ENCODE measurements at regions not wholly inside any gene's neighbourhood (a gene's known extent, or its start where the extent isn't known, plus 50 kb on each side); places are given as distances from the start of the nearest gene placed in this dataset.

DNA sequence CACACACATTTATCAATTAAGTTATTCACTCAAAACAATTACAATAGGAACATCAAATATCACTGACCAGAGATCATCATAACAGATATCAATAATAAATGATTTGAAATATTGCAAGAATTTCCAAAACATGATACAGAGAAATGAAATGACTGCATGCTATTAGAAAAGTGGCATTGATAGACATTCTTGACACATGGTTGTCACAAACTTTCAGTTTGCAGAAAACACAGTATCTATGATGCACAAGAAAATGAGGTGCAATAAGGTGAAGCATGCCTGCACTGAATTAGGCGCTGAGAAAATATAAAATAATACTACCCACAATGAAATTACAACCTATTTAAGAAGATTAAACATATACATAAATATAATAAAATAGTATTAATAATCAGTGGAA is 198.0 kb upstream of the SYT1 start:
- no peaks in the 10 kb centered on the region for H3K4me1 ChIP-seq
- H3K27me3 ChIP-seq: no peaks in the 10 kb centered on the region
- H4K20me1 ChIP-seq: no peaks in the 10 kb centered on the region
- TF ChIP-seq Cebpa-rat (IDR thresholded peaks at IDR 0.05): no peak
- no peaks in the 10 kb centered on the region for H3K9me3 ChIP-seq
- H3K36me3 ChIP-seq: no peaks in the 10 kb centered on the region
- no peak overlapping the region for H3K9ac ChIP-seq
- no peak overlapping the region for H3K27ac ChIP-seq
- no peak overlapping the region for H3K4me2 ChIP-seq
- H3K4me3 ChIP-seq: no peak overlapping the region

DNA sequence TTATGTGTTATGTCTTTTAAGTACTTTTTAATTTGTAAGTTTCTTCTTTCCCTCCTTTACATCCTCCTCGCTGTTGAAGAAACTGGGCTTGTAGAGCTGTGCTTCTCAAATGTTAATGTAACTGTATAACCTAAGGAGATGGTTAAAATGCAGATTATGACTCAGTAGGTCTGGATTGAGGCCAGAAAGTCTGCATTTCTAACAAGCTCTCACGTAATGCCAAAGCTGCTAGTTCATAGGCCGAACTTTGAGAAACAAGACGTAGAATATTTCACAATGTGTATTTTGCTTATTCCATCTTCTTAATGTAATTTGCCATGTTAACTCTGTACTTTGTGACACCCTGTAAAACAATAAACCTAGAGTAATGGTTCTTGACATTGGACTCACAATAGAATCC is 193.3 kb upstream of the SYT1 start:
- Histone ChIP-seq H3K4me2 (no peak overlapping the region), H4K20me1 (no peaks in the 10 kb centered on the region), H3K9ac (no peak overlapping the region), H3K27me3 (no peaks in the 10 kb centered on the region), H3K4me1 (no peaks in the 10 kb centered on the region), H3K36me3 (no peaks in the 10 kb centered on the region), H3K9me3 (no peaks in the 10 kb centered on the region), H3K27ac (no peak overlapping the region), H3K4me3 (no peak overlapping the region)
- TF ChIP-seq Cebpa-rat (IDR thresholded peaks at IDR 0.05): no peak

DNA sequence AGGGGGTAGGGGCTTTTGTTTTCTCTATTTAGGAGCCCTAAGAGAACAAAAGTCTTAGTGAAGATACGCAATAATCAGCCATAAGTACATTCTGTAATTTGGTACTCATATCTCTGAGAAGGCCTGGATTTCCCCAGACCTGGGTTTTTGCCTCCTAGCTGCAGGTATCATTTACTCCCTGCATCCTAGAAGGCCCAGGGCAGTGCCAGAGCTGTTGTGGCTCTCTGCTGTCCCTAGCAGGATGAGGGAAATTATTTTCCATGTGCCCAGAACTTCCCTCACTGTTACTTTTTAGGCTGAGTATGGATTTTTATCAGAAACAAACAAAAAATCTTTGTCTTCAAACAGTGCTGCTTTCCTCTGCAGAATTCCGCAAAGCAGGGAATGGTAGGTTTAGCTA is 192.5 kb upstream of the SYT1 start:
- TF ChIP-seq Cebpa-rat (IDR thresholded peaks at IDR 0.05): no peak
- Histone ChIP-seq H3K36me3 (no peaks in the 10 kb centered on the region), H3K9me3 (no peaks in the 10 kb centered on the region), H3K4me2 (no peak overlapping the region), H3K27ac (no peak overlapping the region), H3K4me3 (no peak overlapping the region), H3K9ac (no peak overlapping the region), H3K27me3 (no peaks in the 10 kb centered on the region), H4K20me1 (no peaks in the 10 kb centered on the region), H3K4me1 (no peaks in the 10 kb centered on the region)

DNA sequence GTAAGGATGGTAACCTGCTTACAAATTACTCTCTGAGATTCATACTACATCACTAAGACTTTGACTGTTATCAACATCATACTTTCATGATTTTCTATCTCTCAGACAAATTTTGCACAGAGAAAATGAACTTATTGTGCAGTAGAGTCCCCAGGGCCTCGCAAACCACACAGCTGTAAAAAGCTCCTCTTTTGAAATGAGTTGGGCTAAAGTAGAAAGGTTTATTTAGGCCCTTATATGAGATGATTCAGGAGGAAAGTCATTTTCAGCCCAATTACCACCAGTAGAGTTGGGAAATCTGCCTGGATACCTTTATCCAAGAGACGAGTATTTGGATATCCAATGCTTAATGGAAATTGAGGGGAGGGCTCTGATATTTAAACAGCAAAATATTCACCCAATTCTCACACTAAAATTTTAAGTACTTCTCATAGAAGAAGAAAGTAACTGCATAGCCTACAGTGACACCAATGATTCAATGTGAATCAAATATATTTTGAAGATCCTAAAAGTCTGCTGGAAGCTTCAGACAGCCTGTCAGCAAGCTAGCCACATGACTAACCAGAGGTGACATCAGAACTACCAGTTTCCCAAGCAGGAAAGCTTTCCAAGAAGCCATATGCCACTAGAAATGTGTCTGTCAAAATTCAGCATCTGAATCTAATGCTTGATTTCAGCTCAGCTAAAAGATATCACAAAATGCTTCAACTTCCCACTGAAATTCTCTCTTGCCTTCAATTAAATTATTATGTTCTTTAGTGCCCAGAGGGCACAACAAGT is 190.1 kb upstream of the SYT1 start:
- Histone ChIP-seq H3K4me1 (no peaks in the 10 kb centered on the region), H4K20me1 (no peaks in the 10 kb centered on the region), H3K27ac (no peak overlapping the region), H3K9me3 (no peaks in the 10 kb centered on the region), H3K36me3 (no peaks in the 10 kb centered on the region), H3K9ac (no peak overlapping the region), H3K27me3 (no peaks in the 10 kb centered on the region), H3K4me2 (no peak overlapping the region), H3K4me3 (no peak overlapping the region)
- TF ChIP-seq Cebpa-rat (IDR thresholded peaks at IDR 0.05): no peak

DNA sequence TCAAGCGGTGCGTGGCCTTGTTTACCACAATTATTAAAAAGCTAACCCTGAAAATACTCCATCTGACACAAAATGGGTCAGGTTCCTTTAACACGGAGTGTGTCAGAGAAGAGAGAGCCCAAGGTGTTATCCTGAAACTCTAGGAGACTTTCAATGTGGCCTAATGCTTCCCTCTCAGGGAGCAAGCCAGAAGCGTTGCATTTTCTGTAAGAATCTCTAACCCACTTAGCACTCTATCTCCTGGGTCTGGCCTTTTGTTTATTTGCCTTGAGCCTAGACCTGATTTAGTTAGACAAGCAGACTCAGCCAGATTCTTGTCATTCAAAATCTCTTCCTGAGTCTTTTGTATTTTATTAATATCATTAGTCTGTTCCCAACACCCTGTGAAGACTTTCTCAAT is 184.0 kb upstream of the SYT1 start:
- Histone ChIP-seq H3K9ac (no peak overlapping the region), H3K27ac (no peak overlapping the region), H4K20me1 (no peaks in the 10 kb centered on the region), H3K4me3 (no peak overlapping the region), H3K4me1 (no peaks in the 10 kb centered on the region), H3K4me2 (no peak overlapping the region), H3K9me3 (no peaks in the 10 kb centered on the region), H3K27me3 (no peaks in the 10 kb centered on the region), H3K36me3 (no peaks in the 10 kb centered on the region)
- no peak for TF ChIP-seq Cebpa-rat (IDR thresholded peaks at IDR 0.05)

DNA sequence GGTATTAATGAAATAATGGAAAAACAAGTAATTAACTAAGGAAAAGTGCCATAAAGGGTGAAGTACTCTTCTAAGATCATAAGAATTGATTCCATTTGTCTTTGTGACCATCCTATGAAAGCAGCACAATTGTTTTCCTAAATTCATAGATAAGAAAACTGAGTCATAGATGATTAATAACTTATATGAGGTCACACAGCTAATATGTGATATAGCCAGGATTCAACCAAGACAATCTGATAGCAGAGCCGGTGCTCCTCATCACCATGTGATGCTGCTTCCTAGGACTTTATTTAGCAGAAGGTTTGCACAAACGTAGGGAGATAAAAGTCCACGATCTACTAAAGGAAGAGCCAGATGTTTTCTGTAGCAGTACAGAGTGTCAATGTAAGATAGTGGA is 181.5 kb upstream of the SYT1 start:
- Histone ChIP-seq H3K4me3 (no peak overlapping the region), H3K9ac (no peak overlapping the region)
- no peak for TF ChIP-seq Cebpa-rat (IDR thresholded peaks at IDR 0.05)

DNA sequence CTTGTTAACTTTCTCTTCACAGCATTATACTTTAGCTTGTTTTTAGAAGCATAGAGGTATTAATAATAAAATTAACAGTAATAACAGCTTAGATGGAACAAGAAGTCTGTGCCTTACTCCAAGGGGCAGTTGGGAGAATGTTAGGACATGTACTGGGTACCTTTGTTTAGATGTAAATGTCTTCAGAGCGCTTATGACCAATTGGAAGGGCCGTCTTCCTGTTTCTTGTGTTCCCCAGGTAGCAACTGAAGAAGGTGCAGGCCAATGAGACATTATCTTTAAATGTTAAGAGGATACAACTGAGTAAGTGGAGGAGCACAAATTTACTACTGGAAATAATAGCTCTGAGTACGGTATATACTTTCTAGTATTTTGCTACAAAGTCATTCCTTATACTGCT is 180.9 kb upstream of the SYT1 start:
- H3K9me3 ChIP-seq: no peaks in the 10 kb centered on the region
- no peaks in the 10 kb centered on the region for H3K27me3 ChIP-seq
- no peaks in the 10 kb centered on the region for H3K36me3 ChIP-seq
- no peak overlapping the region for H3K4me2 ChIP-seq
- no peak overlapping the region for H3K4me3 ChIP-seq
- H4K20me1 ChIP-seq: no peaks in the 10 kb centered on the region
- no peaks in the 10 kb centered on the region for H3K4me1 ChIP-seq
- H3K9ac ChIP-seq: no peak overlapping the region
- no peak for TF ChIP-seq Cebpa-rat (IDR thresholded peaks at IDR 0.05)
- no peak overlapping the region for H3K27ac ChIP-seq

More for the DNA sequence above, 181.5 kb upstream of the SYT1 start:
- H3K4me2 ChIP-seq: no peak overlapping the region
- H3K9me3 ChIP-seq: no peaks in the 10 kb centered on the region
- no peaks in the 10 kb centered on the region for H4K20me1 ChIP-seq
- H3K27me3 ChIP-seq: no peaks in the 10 kb centered on the region
- H3K36me3 ChIP-seq: no peaks in the 10 kb centered on the region
- no peaks in the 10 kb centered on the region for H3K4me1 ChIP-seq
- no peak overlapping the region for H3K27ac ChIP-seq

DNA sequence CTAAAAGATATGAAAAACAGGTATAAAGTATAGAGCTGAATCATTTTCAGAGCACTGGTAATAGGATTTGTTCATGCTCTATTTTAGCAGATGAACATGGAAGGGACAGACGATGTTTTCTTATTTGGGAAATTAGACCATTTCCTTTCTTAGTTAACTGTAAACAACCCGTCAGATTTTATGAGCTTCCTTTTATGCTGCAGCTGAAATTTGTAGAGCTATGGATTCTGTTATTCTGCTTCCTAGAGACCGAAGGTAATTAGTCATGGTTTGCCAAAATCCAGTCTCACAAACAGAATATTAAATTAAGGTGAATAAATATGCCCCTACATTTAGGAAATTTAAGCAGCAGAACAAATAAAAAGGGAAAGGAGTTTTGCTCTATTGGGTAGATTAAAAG is 180.2 kb upstream of the SYT1 start:
- no peaks in the 10 kb centered on the region for H3K9me3 ChIP-seq
- H3K27me3 ChIP-seq: no peaks in the 10 kb centered on the region
- no peak for TF ChIP-seq Cebpa-rat (IDR thresholded peaks at IDR 0.05)
- H3K9ac ChIP-seq: no peak overlapping the region
- no peak overlapping the region for H3K27ac ChIP-seq
- H3K36me3 ChIP-seq: no peaks in the 10 kb centered on the region
- no peaks in the 10 kb centered on the region for H3K4me1 ChIP-seq
- no peaks in the 10 kb centered on the region for H4K20me1 ChIP-seq
- H3K4me2 ChIP-seq: no peak overlapping the region
- H3K4me3 ChIP-seq: no peak overlapping the region

DNA sequence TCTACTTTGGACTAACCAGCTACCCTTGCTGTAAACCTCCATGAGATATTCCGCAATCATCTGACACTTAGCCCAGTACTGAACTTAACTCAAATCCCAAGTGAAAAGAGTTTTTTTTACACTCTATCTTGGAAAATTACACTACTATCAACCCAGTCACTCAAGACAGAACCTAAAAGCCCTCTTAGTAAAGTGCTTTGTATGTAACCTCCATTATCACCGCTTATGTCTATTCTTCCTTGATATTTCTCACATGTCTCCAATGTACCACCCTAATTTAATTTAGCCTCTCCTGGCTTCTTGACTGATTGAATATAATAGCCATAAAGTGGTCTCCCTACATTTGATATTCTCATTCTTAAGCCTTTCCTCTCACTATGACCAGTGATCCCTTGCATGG is 168.8 kb upstream of the SYT1 start:
- Histone ChIP-seq H3K9me3 (no peaks in the 10 kb centered on the region), H3K4me1 (no peaks in the 10 kb centered on the region), H4K20me1 (no peaks in the 10 kb centered on the region), H3K36me3 (no peaks in the 10 kb centered on the region), H3K4me2 (no peak overlapping the region), H3K4me3 (no peak overlapping the region), H3K27me3 (no peaks in the 10 kb centered on the region), H3K9ac (no peak overlapping the region), H3K27ac (no peak overlapping the region)
- TF ChIP-seq Cebpa-rat (IDR thresholded peaks at IDR 0.05): no peak

DNA sequence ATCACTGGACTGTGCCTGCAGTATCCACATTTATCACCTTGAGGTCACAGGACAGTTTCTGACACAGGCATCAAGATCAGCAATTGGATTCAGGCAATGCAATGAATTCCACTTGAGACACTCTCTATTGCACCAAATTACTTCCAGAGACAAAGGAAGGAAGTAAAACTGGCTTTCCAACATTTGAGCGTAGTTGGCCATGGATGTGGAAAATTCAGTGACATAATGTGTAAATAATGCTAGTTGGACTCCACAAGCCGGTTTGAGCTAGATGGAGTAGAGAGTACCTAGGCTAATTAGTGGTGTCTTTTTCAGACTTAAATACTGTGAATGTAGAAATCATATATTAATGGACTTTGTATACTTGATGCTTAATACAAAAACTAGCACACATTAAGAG is 168.3 kb upstream of the SYT1 start:
- Histone ChIP-seq H3K4me1 (no peaks in the 10 kb centered on the region), H3K9ac (no peak overlapping the region), H3K9me3 (no peaks in the 10 kb centered on the region), H3K36me3 (no peaks in the 10 kb centered on the region), H4K20me1 (no peaks in the 10 kb centered on the region), H3K27me3 (no peaks in the 10 kb centered on the region), H3K27ac (no peak overlapping the region), H3K4me2 (no peak overlapping the region), H3K4me3 (no peak overlapping the region)
- TF ChIP-seq Cebpa-rat (IDR thresholded peaks at IDR 0.05): no peak
